ENCODE measurements at regions not wholly inside any gene's neighbourhood (a gene's known extent, or its start where the extent isn't known, plus 50 kb on each side); places are given as distances from the start of the nearest gene placed in this dataset.
A peak's percentile ranks its signal among the peaks of the same experiment; 100 is the strongest.

- H3K9me3 ChIP-seq (ENCODE audit: control insufficient read depth, low read depth, low read length) = no peaks in the 10 kb centered on the region
- H3K9ac ChIP-seq (ENCODE audit: low read length) = peak overlapping the region; percentile 39
- peak overlapping the region; percentile 65 for H3K4me3 ChIP-seq (ENCODE audit: low read length)
- no peaks in the 10 kb centered on the region for H3K36me3 ChIP-seq (ENCODE audit: control insufficient read depth, low read depth, low read length)
- H3K4me1 ChIP-seq (ENCODE audit: control insufficient read depth, low read depth, low read length) = peaks cover 4% of the 10 kb centered on the region
- H3K27me3 ChIP-seq (ENCODE audit: control insufficient read depth, insufficient read depth, low read length) = peaks cover 22% of the 10 kb centered on the region
- no peak overlapping the region for H3K27ac ChIP-seq (ENCODE audit: low read length)
Observed at GRCh38 chr18:34159691-34160185, 65.0 kb downstream of the NOL4 start.

GRCh38 chr18:34158881-34159690 is 65.6 kb downstream of the NOL4 start:
- Histone ChIP-seq H3K36me3 (ENCODE audit: control insufficient read depth, low read depth, low read length) (no peaks in the 10 kb centered on the region), H3K27me3 (ENCODE audit: control insufficient read depth, insufficient read depth, low read length) (peaks cover 22% of the 10 kb centered on the region), H3K9ac (ENCODE audit: low read length) (peak overlapping the region; percentile 39), H3K4me1 (ENCODE audit: control insufficient read depth, low read depth, low read length) (peaks cover 4% of the 10 kb centered on the region), H3K27ac (ENCODE audit: low read length) (no peak overlapping the region), H3K4me3 (ENCODE audit: low read length) (peak overlapping the region; percentile 65), H3K9me3 (ENCODE audit: control insufficient read depth, low read depth, low read length) (no peaks in the 10 kb centered on the region)

- Histone ChIP-seq H3K36me3 (ENCODE audit: control insufficient read depth, low read depth, low read length) (no peaks in the 10 kb centered on the region), H3K4me3 (ENCODE audit: low read length) (no peak overlapping the region), H3K27ac (ENCODE audit: low read length) (no peak overlapping the region), H3K27me3 (ENCODE audit: control insufficient read depth, insufficient read depth, low read length) (peaks cover 14% of the 10 kb centered on the region), H3K9me3 (ENCODE audit: control insufficient read depth, low read depth, low read length) (no peaks in the 10 kb centered on the region), H3K4me1 (ENCODE audit: control insufficient read depth, low read depth, low read length) (peaks cover 3% of the 10 kb centered on the region), H3K9ac (ENCODE audit: low read length) (no peak overlapping the region)
Observed at GRCh38 chr18:34153711-34154110, 71.0 kb downstream of the NOL4 start.

- H3K4me1 ChIP-seq (ENCODE audit: control insufficient read depth, low read depth, low read length) = no peaks in the 10 kb centered on the region
- H3K4me3 ChIP-seq (ENCODE audit: low read length) = no peak overlapping the region
- no peaks in the 10 kb centered on the region for H3K36me3 ChIP-seq (ENCODE audit: control insufficient read depth, low read depth, low read length)
- no peak overlapping the region for H3K9ac ChIP-seq (ENCODE audit: low read length)
- H3K27me3 ChIP-seq (ENCODE audit: control insufficient read depth, insufficient read depth, low read length) = no peaks in the 10 kb centered on the region
- H3K9me3 ChIP-seq (ENCODE audit: control insufficient read depth, low read depth, low read length) = no peaks in the 10 kb centered on the region
- no peak overlapping the region for H3K27ac ChIP-seq (ENCODE audit: low read length)
Observed at GRCh38 chr18:34131006-34131405, 93.7 kb downstream of the NOL4 start.

- Histone ChIP-seq H3K36me3 (ENCODE audit: control insufficient read depth, low read depth, low read length) (no peaks in the 10 kb centered on the region), H3K4me3 (ENCODE audit: low read length) (no peak overlapping the region), H3K9me3 (ENCODE audit: control insufficient read depth, low read depth, low read length) (no peaks in the 10 kb centered on the region), H3K27ac (ENCODE audit: low read length) (no peak overlapping the region), H3K9ac (ENCODE audit: low read length) (no peak overlapping the region), H3K4me1 (ENCODE audit: control insufficient read depth, low read depth, low read length) (no peaks in the 10 kb centered on the region), H3K27me3 (ENCODE audit: control insufficient read depth, insufficient read depth, low read length) (no peaks in the 10 kb centered on the region)
Observed at GRCh38 chr18:34128436-34128835, 96.3 kb downstream of the NOL4 start.

- Histone ChIP-seq H3K9ac (ENCODE audit: low read length) (no peak overlapping the region), H3K4me1 (ENCODE audit: control insufficient read depth, low read depth, low read length) (no peaks in the 10 kb centered on the region), H3K36me3 (ENCODE audit: control insufficient read depth, low read depth, low read length) (no peaks in the 10 kb centered on the region), H3K9me3 (ENCODE audit: control insufficient read depth, low read depth, low read length) (no peaks in the 10 kb centered on the region), H3K27ac (ENCODE audit: low read length) (no peak overlapping the region), H3K4me3 (ENCODE audit: low read length) (no peak overlapping the region), H3K27me3 (ENCODE audit: control insufficient read depth, insufficient read depth, low read length) (no peaks in the 10 kb centered on the region)
Observed at GRCh38 chr18:34126121-34126520, 98.6 kb downstream of the NOL4 start.

- no peak overlapping the region for H3K27ac ChIP-seq (ENCODE audit: low read length)
- H3K4me3 ChIP-seq (ENCODE audit: low read length) = no peak overlapping the region
- no peaks in the 10 kb centered on the region for H3K36me3 ChIP-seq (ENCODE audit: control insufficient read depth, low read depth, low read length)
- H3K4me1 ChIP-seq (ENCODE audit: control insufficient read depth, low read depth, low read length) = no peaks in the 10 kb centered on the region
- H3K27me3 ChIP-seq (ENCODE audit: control insufficient read depth, insufficient read depth, low read length) = peaks cover 4% of the 10 kb centered on the region
- no peak overlapping the region for H3K9ac ChIP-seq (ENCODE audit: low read length)
- no peaks in the 10 kb centered on the region for H3K9me3 ChIP-seq (ENCODE audit: control insufficient read depth, low read depth, low read length)
Observed at GRCh38 chr18:34122724-34123334, 101.9 kb downstream of the NOL4 start.

GRCh38 chr18:34121200-34121721 is 103.5 kb downstream of the NOL4 start:
- Histone ChIP-seq H3K9me3 (ENCODE audit: control insufficient read depth, low read depth, low read length) (no peaks in the 10 kb centered on the region), H3K36me3 (ENCODE audit: control insufficient read depth, low read depth, low read length) (no peaks in the 10 kb centered on the region), H3K4me3 (ENCODE audit: low read length) (no peak overlapping the region), H3K4me1 (ENCODE audit: control insufficient read depth, low read depth, low read length) (peaks cover 11% of the 10 kb centered on the region), H3K27ac (ENCODE audit: low read length) (no peak overlapping the region), H3K9ac (ENCODE audit: low read length) (no peak overlapping the region), H3K27me3 (ENCODE audit: control insufficient read depth, insufficient read depth, low read length) (peaks cover 14% of the 10 kb centered on the region)

GRCh38 chr18:34120294-34120693 is 104.4 kb downstream of the NOL4 start:
- Histone ChIP-seq H3K9me3 (ENCODE audit: control insufficient read depth, low read depth, low read length) (no peaks in the 10 kb centered on the region), H3K27ac (ENCODE audit: low read length) (no peak overlapping the region), H3K9ac (ENCODE audit: low read length) (no peak overlapping the region), H3K4me3 (ENCODE audit: low read length) (no peak overlapping the region), H3K36me3 (ENCODE audit: control insufficient read depth, low read depth, low read length) (no peaks in the 10 kb centered on the region), H3K27me3 (ENCODE audit: control insufficient read depth, insufficient read depth, low read length) (peaks cover 23% of the 10 kb centered on the region), H3K4me1 (ENCODE audit: control insufficient read depth, low read depth, low read length) (peaks cover 11% of the 10 kb centered on the region)

- no peaks in the 10 kb centered on the region for H3K36me3 ChIP-seq (ENCODE audit: control insufficient read depth, low read depth, low read length)
- no peak overlapping the region for H3K9ac ChIP-seq (ENCODE audit: low read length)
- peaks cover 25% of the 10 kb centered on the region for H3K27me3 ChIP-seq (ENCODE audit: control insufficient read depth, insufficient read depth, low read length)
- H3K9me3 ChIP-seq (ENCODE audit: control insufficient read depth, low read depth, low read length) = no peaks in the 10 kb centered on the region
- peaks cover 11% of the 10 kb centered on the region for H3K4me1 ChIP-seq (ENCODE audit: control insufficient read depth, low read depth, low read length)
- no peak overlapping the region for H3K27ac ChIP-seq (ENCODE audit: low read length)
- H3K4me3 ChIP-seq (ENCODE audit: low read length) = no peak overlapping the region
Observed at GRCh38 chr18:34117319-34117718, 107.4 kb downstream of the NOL4 start.

- Histone ChIP-seq H3K9me3 (ENCODE audit: control insufficient read depth, low read depth, low read length) (no peaks in the 10 kb centered on the region), H3K4me3 (ENCODE audit: low read length) (no peak overlapping the region), H3K27me3 (ENCODE audit: control insufficient read depth, insufficient read depth, low read length) (peaks cover 25% of the 10 kb centered on the region), H3K4me1 (ENCODE audit: control insufficient read depth, low read depth, low read length) (peaks cover 11% of the 10 kb centered on the region), H3K27ac (ENCODE audit: low read length) (no peak overlapping the region), H3K36me3 (ENCODE audit: control insufficient read depth, low read depth, low read length) (no peaks in the 10 kb centered on the region), H3K9ac (ENCODE audit: low read length) (no peak overlapping the region)
Observed at GRCh38 chr18:34115409-34116081, 109.2 kb downstream of the NOL4 start.
